T-helper 17 cell (primary cell): ENCODE measurements at regions not wholly inside any gene's neighbourhood (a gene's known extent, or its start where the extent isn't known, plus 50 kb on each side); places are given as distances from the start of the nearest gene placed in this dataset.

Source experiments
- ATAC-seq: fragments of 150-1000 bp; cut with Tn5 transposase; 2 replicates; pipeline ENCODE4 v1.10.0; 2021; ENCODE audit warnings: mild to moderate bottlenecking, moderate library complexity
- DNase-seq, 3 donors: peaks; one replicate each; pipeline versions ENCODE4 v3.0.0 to v3.0.0-alpha.2; 2020 to 2021
- H3K9me3 ChIP-seq: one replicate; pipeline ENCODE4 v1.7.0; 2013; ENCODE audit warnings: low read length, mild to moderate bottlenecking; ENCODE audit not compliant: control insufficient read depth, poor library complexity, severe bottlenecking
- H3K27ac Mint-ChIP-seq: one replicate; pipeline ENCODE4 v1.8.0; 2022; ENCODE audit warnings: mild to moderate bottlenecking, moderate library complexity, mixed read lengths
- H3K27me3 Mint-ChIP-seq: one replicate; pipeline ENCODE4 v1.8.0; 2022; ENCODE audit warnings: mixed read lengths
- H3K36me3 Mint-ChIP-seq: one replicate; pipeline ENCODE4 v1.8.0; 2022; ENCODE audit warnings: low read depth, mixed read lengths
- H3K4me1 Mint-ChIP-seq: one replicate; pipeline ENCODE4 v1.8.0; 2022; ENCODE audit warnings: mild to moderate bottlenecking, mixed read lengths
- H3K4me3 Mint-ChIP-seq: one replicate; pipeline ENCODE4 v1.8.0; 2022; ENCODE audit warnings: mild to moderate bottlenecking, moderate library complexity, mixed read lengths

GRCh38 chr10:126722726-126723125 lies 52.2 kb upstream of the C10orf90 start:
- H3K4me3 Mint-ChIP-seq = no peak overlapping the region
- no peaks in the 10 kb centered on the region for H3K4me1 Mint-ChIP-seq
- H3K36me3 Mint-ChIP-seq = no peaks in the 10 kb centered on the region
- no peak overlapping the region for H3K27ac Mint-ChIP-seq
- no peak for DNase-seq
- no peak for ATAC-seq
- H3K9me3 ChIP-seq = no peaks in the 10 kb centered on the region
- H3K27me3 Mint-ChIP-seq = no peaks in the 10 kb centered on the region

- ATAC-seq = no peak
- H3K27me3 Mint-ChIP-seq = no peaks in the 10 kb centered on the region
Measured at GRCh38 chr10:126723226-126723625, 52.7 kb upstream of the C10orf90 start.

GRCh38 chr10:126729314-126729870 lies 58.9 kb upstream of the C10orf90 start:
- Mint-ChIP-seq H3K36me3 (no peaks in the 10 kb centered on the region), H3K4me1 (no peaks in the 10 kb centered on the region), H3K27me3 (no peaks in the 10 kb centered on the region), H3K27ac (no peak overlapping the region), H3K4me3 (no peak overlapping the region)
- DNase-seq (no peak), ATAC-seq (no peak)
- H3K9me3 ChIP-seq = no peaks in the 10 kb centered on the region

More at GRCh38 chr10:126723226-126723625, 52.7 kb upstream of the C10orf90 start:
- Mint-ChIP-seq H3K4me1 (no peaks in the 10 kb centered on the region), H3K27ac (no peak overlapping the region), H3K4me3 (no peak overlapping the region), H3K36me3 (no peaks in the 10 kb centered on the region)
- DNase-seq = no peak
- H3K9me3 ChIP-seq = no peaks in the 10 kb centered on the region

GRCh38 chr10:126730856-126731609 lies 60.5 kb upstream of the C10orf90 start:
- no peaks in the 10 kb centered on the region for H3K4me1 Mint-ChIP-seq
- no peaks in the 10 kb centered on the region for H3K36me3 Mint-ChIP-seq
- no peak overlapping the region for H3K4me3 Mint-ChIP-seq
- H3K27me3 Mint-ChIP-seq = no peaks in the 10 kb centered on the region
- H3K27ac Mint-ChIP-seq = no peak overlapping the region
- DNase-seq = no peak
- ATAC-seq = no peak
- no peaks in the 10 kb centered on the region for H3K9me3 ChIP-seq

GRCh38 chr10:126731610-126731990 lies 61.1 kb upstream of the C10orf90 start:
- H3K27me3 Mint-ChIP-seq = no peaks in the 10 kb centered on the region
- ATAC-seq (no peak), DNase-seq (no peak)
- H3K9me3 ChIP-seq = no peaks in the 10 kb centered on the region
- H3K4me3 Mint-ChIP-seq = no peak overlapping the region
- no peaks in the 10 kb centered on the region for H3K4me1 Mint-ChIP-seq
- H3K36me3 Mint-ChIP-seq = no peaks in the 10 kb centered on the region
- H3K27ac Mint-ChIP-seq = no peak overlapping the region

- ATAC-seq (no peak), DNase-seq (no peak)
- Mint-ChIP-seq H3K27me3 (no peaks in the 10 kb centered on the region), H3K27ac (no peak overlapping the region), H3K4me1 (no peaks in the 10 kb centered on the region), H3K36me3 (no peaks in the 10 kb centered on the region), H3K4me3 (no peak overlapping the region)
- H3K9me3 ChIP-seq = no peaks in the 10 kb centered on the region
Measured at GRCh38 chr10:126732308-126732707, 61.8 kb upstream of the C10orf90 start.

GRCh38 chr10:126732868-126733267 lies 62.4 kb upstream of the C10orf90 start:
- H3K4me3 Mint-ChIP-seq = no peak overlapping the region
- H3K27me3 Mint-ChIP-seq = no peaks in the 10 kb centered on the region
- no peaks in the 10 kb centered on the region for H3K9me3 ChIP-seq
- H3K4me1 Mint-ChIP-seq = no peaks in the 10 kb centered on the region
- ATAC-seq (no peak), DNase-seq (no peak)
- no peak overlapping the region for H3K27ac Mint-ChIP-seq
- H3K36me3 Mint-ChIP-seq = no peaks in the 10 kb centered on the region

- no peaks in the 10 kb centered on the region for H3K9me3 ChIP-seq
- no peaks in the 10 kb centered on the region for H3K36me3 Mint-ChIP-seq
- ATAC-seq = no peak
- H3K27me3 Mint-ChIP-seq = no peaks in the 10 kb centered on the region
- no peak overlapping the region for H3K4me3 Mint-ChIP-seq
- H3K4me1 Mint-ChIP-seq = no peaks in the 10 kb centered on the region
- DNase-seq = no peak
- H3K27ac Mint-ChIP-seq = no peak overlapping the region
Measured at GRCh38 chr10:126734015-126734414, 63.5 kb upstream of the C10orf90 start.

- no peak for ATAC-seq
Measured at GRCh38 chr10:126734967-126735366, 64.5 kb upstream of the C10orf90 start.

GRCh38 chr10:126736142-126736541 lies 65.6 kb upstream of the C10orf90 start:
- H3K4me1 Mint-ChIP-seq = no peaks in the 10 kb centered on the region
- no peak overlapping the region for H3K27ac Mint-ChIP-seq
- H3K9me3 ChIP-seq = no peaks in the 10 kb centered on the region
- DNase-seq (no peak), ATAC-seq (no peak)
- no peak overlapping the region for H3K4me3 Mint-ChIP-seq
- H3K36me3 Mint-ChIP-seq = no peaks in the 10 kb centered on the region
- no peaks in the 10 kb centered on the region for H3K27me3 Mint-ChIP-seq

More at GRCh38 chr10:126734967-126735366, 64.5 kb upstream of the C10orf90 start:
- DNase-seq = no peak
- no peak overlapping the region for H3K27ac Mint-ChIP-seq
- no peaks in the 10 kb centered on the region for H3K4me1 Mint-ChIP-seq
- no peaks in the 10 kb centered on the region for H3K27me3 Mint-ChIP-seq
- no peaks in the 10 kb centered on the region for H3K36me3 Mint-ChIP-seq
- no peak overlapping the region for H3K4me3 Mint-ChIP-seq
- H3K9me3 ChIP-seq = no peaks in the 10 kb centered on the region

GRCh38 chr10:126736727-126737126 lies 66.2 kb upstream of the C10orf90 start:
- Mint-ChIP-seq H3K36me3 (no peaks in the 10 kb centered on the region), H3K27me3 (no peaks in the 10 kb centered on the region), H3K4me3 (no peak overlapping the region), H3K4me1 (no peaks in the 10 kb centered on the region), H3K27ac (no peak overlapping the region)
- ATAC-seq = no peak
- H3K9me3 ChIP-seq = no peaks in the 10 kb centered on the region
- DNase-seq = no peak

GRCh38 chr10:126738001-126738400 lies 67.5 kb upstream of the C10orf90 start:
- DNase-seq (no peak), ATAC-seq (no peak)
- H3K9me3 ChIP-seq = no peaks in the 10 kb centered on the region
- no peak overlapping the region for H3K27ac Mint-ChIP-seq
- no peaks in the 10 kb centered on the region for H3K27me3 Mint-ChIP-seq
- H3K36me3 Mint-ChIP-seq = no peaks in the 10 kb centered on the region
- no peaks in the 10 kb centered on the region for H3K4me1 Mint-ChIP-seq
- no peak overlapping the region for H3K4me3 Mint-ChIP-seq

GRCh38 chr10:126744571-126744970 lies 74.1 kb upstream of the C10orf90 start:
- no peak overlapping the region for H3K4me3 Mint-ChIP-seq
- no peak overlapping the region for H3K27ac Mint-ChIP-seq
- ATAC-seq = no peak
- no peaks in the 10 kb centered on the region for H3K27me3 Mint-ChIP-seq
- H3K4me1 Mint-ChIP-seq = no peaks in the 10 kb centered on the region
- no peaks in the 10 kb centered on the region for H3K9me3 ChIP-seq
- no peak for DNase-seq
- no peaks in the 10 kb centered on the region for H3K36me3 Mint-ChIP-seq

- no peaks in the 10 kb centered on the region for H3K9me3 ChIP-seq
- Mint-ChIP-seq H3K27me3 (no peaks in the 10 kb centered on the region), H3K4me3 (no peak overlapping the region), H3K36me3 (no peaks in the 10 kb centered on the region), H3K4me1 (no peaks in the 10 kb centered on the region), H3K27ac (no peak overlapping the region)
- ATAC-seq (peak; percentile 57), DNase-seq (peak; percentile 16 to 28 (median 16))
Measured at GRCh38 chr10:126749015-126749655, 78.6 kb upstream of the C10orf90 start.
